ENCODE measurements at regions not wholly inside any gene's neighbourhood (a gene's known extent, or its start where the extent isn't known, plus 50 kb on each side); places are given as distances from the start of the nearest gene placed in this dataset.
"Not testable (repeated sequence)": the region's sequence is repeated elsewhere in the genome, so short reads cannot be mapped to it uniquely, and the experiment has no call there.

- intact Hi-C loops (cut with micrococcal nuclease) = no loop called here
Measured at GRCh38 chr1:229169399-229169798, 101.5 kb upstream of the RAB4A start.

GRCh38 chr1:229170274-229170673, 100.6 kb upstream of the RAB4A start:
- intact Hi-C loops (cut with micrococcal nuclease) = no loop called here

GRCh38 chr1:229170778-229171505, 100.0 kb upstream of the RAB4A start:
- intact Hi-C loops (cut with micrococcal nuclease) = no loop called here

- intact Hi-C loops (cut with micrococcal nuclease) = no loop called here
Measured at GRCh38 chr1:229171934-229172333, 99.0 kb upstream of the RAB4A start.

GRCh38 chr1:229173491-229174476, 97.1 kb upstream of the RAB4A start:
- intact Hi-C loops (cut with micrococcal nuclease) = not testable (repeated sequence)

GRCh38 chr1:229175297-229175696, 95.6 kb upstream of the RAB4A start:
- intact Hi-C loops (cut with micrococcal nuclease) = not testable (repeated sequence)

- intact Hi-C loops (cut with micrococcal nuclease) = not testable (repeated sequence)
Measured at GRCh38 chr1:229176457-229176856, 94.5 kb upstream of the RAB4A start.

GRCh38 chr1:229180161-229180560, 90.8 kb upstream of the RAB4A start:
- intact Hi-C loops (cut with micrococcal nuclease) = no loop called here

GRCh38 chr1:229181419-229181818, 89.5 kb upstream of the RAB4A start:
- intact Hi-C loops (cut with micrococcal nuclease) = no loop called here

- intact Hi-C loops (cut with micrococcal nuclease) = no loop called here
Measured at GRCh38 chr1:229183588-229183987, 87.3 kb upstream of the RAB4A start.

- intact Hi-C loops (cut with micrococcal nuclease) = no loop called here
Measured at GRCh38 chr1:229184066-229184465, 86.8 kb upstream of the RAB4A start.

GRCh38 chr1:229185963-229186362, 84.9 kb upstream of the RAB4A start:
- intact Hi-C loops (cut with micrococcal nuclease) = loop anchor here (1.0 kb wide), 1 partner anchor 392 kb away; no protein-coding TSS in a partner anchor

GRCh38 chr1:229186373-229187056, 84.4 kb upstream of the RAB4A start:
- intact Hi-C loops (cut with micrococcal nuclease) = loop anchor here (1.0 kb wide), 1 partner anchor 392 kb away; no protein-coding TSS in a partner anchor

GRCh38 chr1:229190057-229190575, 80.8 kb upstream of the RAB4A start:
- intact Hi-C loops (cut with micrococcal nuclease) = no loop called here

GRCh38 chr1:229191066-229191674, 79.7 kb upstream of the RAB4A start:
- intact Hi-C loops (cut with micrococcal nuclease) = no loop called here

GRCh38 chr1:229192031-229192430, 78.9 kb upstream of the RAB4A start:
- intact Hi-C loops (cut with micrococcal nuclease) = no loop called here

GRCh38 chr1:229192853-229193252, 78.1 kb upstream of the RAB4A start:
- intact Hi-C loops (cut with micrococcal nuclease) = no loop called here

- intact Hi-C loops (cut with micrococcal nuclease) = no loop called here
Measured at GRCh38 chr1:229194096-229194495, 76.8 kb upstream of the RAB4A start.

GRCh38 chr1:229195246-229195645, 75.7 kb upstream of the RAB4A start:
- intact Hi-C loops (cut with micrococcal nuclease) = no loop called here

- intact Hi-C loops (cut with micrococcal nuclease) = no loop called here
Measured at GRCh38 chr1:229196404-229197264, 74.3 kb upstream of the RAB4A start.
